ENCODE measurements at regions not wholly inside any gene's neighbourhood (a gene's known extent, or its start where the extent isn't known, plus 50 kb on each side); places are given as distances from the start of the nearest gene placed in this dataset.

DNA sequence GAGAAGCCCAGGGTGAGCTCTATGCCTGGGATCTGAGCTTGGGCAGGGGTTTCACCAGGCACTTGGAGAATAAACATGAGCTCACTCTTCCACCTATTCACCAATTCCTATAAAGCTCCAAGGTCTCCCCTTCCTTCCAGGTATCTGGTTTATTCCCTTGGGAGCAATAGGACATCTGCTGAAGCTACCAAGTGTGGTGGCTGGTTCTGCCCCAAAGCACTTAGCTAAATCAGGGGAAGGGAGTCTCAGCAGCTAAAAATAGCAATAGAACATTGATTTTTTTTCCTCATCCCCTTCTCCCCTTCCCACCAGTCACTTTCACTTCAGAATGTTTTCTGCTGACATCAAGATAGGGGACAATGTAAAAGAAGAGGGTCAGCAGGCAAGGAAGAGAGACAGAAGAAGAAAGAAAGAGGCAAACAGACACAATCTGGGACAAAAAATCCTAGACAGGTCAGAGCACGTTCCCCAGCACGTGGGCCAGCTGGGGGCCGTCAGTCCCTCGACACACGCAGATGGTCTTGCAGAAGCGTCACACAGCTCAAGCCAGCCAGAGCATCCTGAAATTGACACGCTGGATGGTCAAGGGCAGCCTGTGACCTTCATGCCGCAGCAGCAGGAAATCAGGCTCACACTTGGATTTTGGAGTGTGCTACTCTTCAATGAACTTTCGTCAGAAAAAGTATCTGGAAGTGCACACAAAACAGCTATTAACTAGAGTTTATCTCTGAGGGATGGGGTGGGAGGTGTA is 176.0 kb downstream of the ZNF608 start:
- TF ChIP-seq CTCF (conservative IDR thresholded peaks at IDR 0.05; ENCODE audit: low read length) (no peak), EZH2phosphoT487 (IDR thresholded peaks at IDR 0.05; ENCODE audit: borderline replicate concordance, low read depth, low read length) (no peak)
